Stimulated activated effector memory CD8-positive, alpha-beta T cell treated with anti-CD3 and anti-CD28 coated beads, Interleukin-12 subunit alpha, Interleukin-12 subunit beta, amount 100 ng/mL, for 72 hours (primary cell): ENCODE measurements at regions not wholly inside any gene's neighbourhood (a gene's known extent, or its start where the extent isn't known, plus 50 kb on each side); places are given as distances from the start of the nearest gene placed in this dataset.
A peak's percentile ranks its signal among the peaks of the same experiment; 100 is the strongest.
"Not testable (repeated sequence)": the region's sequence is repeated elsewhere in the genome, so short reads cannot be mapped to it uniquely, and the experiment has no call there.

ENCODE experiments used
- ATAC-seq: fragments of 150-1000 bp; cut with Tn5 transposase; 2 replicates; pipeline ENCODE4 v1.10.0; 2021
- DNase-seq, 2 donors: peaks; one replicate each; pipeline ENCODE4 v3.0.0; 2021 to 2022; ENCODE audit warnings: low spot score in 2 of 2
- H3K27ac Mint-ChIP-seq: one replicate; pipeline ENCODE4 v1.8.0; 2022; ENCODE audit warnings: mild to moderate bottlenecking, mixed read lengths
- H3K36me3 Mint-ChIP-seq: one replicate; pipeline ENCODE4 v1.8.0; 2022; ENCODE audit warnings: mild to moderate bottlenecking, mixed read lengths
- H3K4me1 Mint-ChIP-seq: one replicate; pipeline ENCODE4 v1.8.0; 2022; ENCODE audit warnings: mixed read lengths
- H3K4me3 Mint-ChIP-seq: one replicate; pipeline ENCODE4 v1.8.0; 2022; ENCODE audit warnings: mild to moderate bottlenecking, mixed read lengths
- H3K9me3 Mint-ChIP-seq: one replicate; pipeline ENCODE4 v1.8.0; 2022; ENCODE audit warnings: mixed read lengths

GRCh38 chr2:8432706-8433336, 249.0 kb upstream of the ID2 start:
- peak overlapping the region; percentile 38 for H3K27ac Mint-ChIP-seq
- peak overlapping the region; percentile 42 for H3K4me3 Mint-ChIP-seq
- DNase-seq = no peak
- peaks cover 52% of the 10 kb centered on the region for H3K4me1 Mint-ChIP-seq
- peaks cover 8% of the 10 kb centered on the region for H3K36me3 Mint-ChIP-seq
- ATAC-seq = no peak
- H3K9me3 Mint-ChIP-seq = no peaks in the 10 kb centered on the region

GRCh38 chr2:8433390-8433789, 248.5 kb upstream of the ID2 start:
- Mint-ChIP-seq H3K36me3 (peaks cover 8% of the 10 kb centered on the region), H3K27ac (peak overlapping the region; percentile 38), H3K9me3 (no peaks in the 10 kb centered on the region), H3K4me3 (peak overlapping the region; percentile 42), H3K4me1 (peaks cover 53% of the 10 kb centered on the region)
- ATAC-seq (no peak), DNase-seq (no peak)

- peak overlapping the region; percentile 6 for H3K27ac Mint-ChIP-seq
Observed at GRCh38 chr2:8435608-8436007, 246.2 kb upstream of the ID2 start.

GRCh38 chr2:8436585-8436984, 245.3 kb upstream of the ID2 start:
- Mint-ChIP-seq H3K36me3 (peaks cover 38% of the 10 kb centered on the region), H3K4me3 (no peak overlapping the region), H3K4me1 (peaks cover 52% of the 10 kb centered on the region), H3K27ac (no peak overlapping the region), H3K9me3 (no peaks in the 10 kb centered on the region)
- no peak for ATAC-seq
- DNase-seq = no peak

More at GRCh38 chr2:8435608-8436007, 246.2 kb upstream of the ID2 start:
- ATAC-seq = no peak
- Mint-ChIP-seq H3K36me3 (peaks cover 29% of the 10 kb centered on the region), H3K4me3 (no peak overlapping the region), H3K9me3 (no peaks in the 10 kb centered on the region), H3K4me1 (peaks cover 56% of the 10 kb centered on the region)
- no peak for DNase-seq

- peaks cover 58% of the 10 kb centered on the region for H3K4me1 Mint-ChIP-seq
- no peak overlapping the region for H3K27ac Mint-ChIP-seq
- H3K36me3 Mint-ChIP-seq = peaks cover 46% of the 10 kb centered on the region
- ATAC-seq = no peak
- DNase-seq = no peak
- H3K9me3 Mint-ChIP-seq = no peaks in the 10 kb centered on the region
- no peak overlapping the region for H3K4me3 Mint-ChIP-seq
Observed at GRCh38 chr2:8437228-8437948, 244.5 kb upstream of the ID2 start.

GRCh38 chr2:8437949-8438400, 243.9 kb upstream of the ID2 start:
- ATAC-seq = no peak
- no peak overlapping the region for H3K27ac Mint-ChIP-seq
- DNase-seq = no peak
- peaks cover 50% of the 10 kb centered on the region for H3K36me3 Mint-ChIP-seq
- no peaks in the 10 kb centered on the region for H3K9me3 Mint-ChIP-seq
- H3K4me3 Mint-ChIP-seq = no peak overlapping the region
- peaks cover 59% of the 10 kb centered on the region for H3K4me1 Mint-ChIP-seq

GRCh38 chr2:8438476-8438875, 243.4 kb upstream of the ID2 start:
- H3K4me3 Mint-ChIP-seq = no peak overlapping the region
- no peak for DNase-seq
- peaks cover 59% of the 10 kb centered on the region for H3K4me1 Mint-ChIP-seq
- peak; percentile 46 for ATAC-seq
- H3K36me3 Mint-ChIP-seq = peaks cover 55% of the 10 kb centered on the region
- no peaks in the 10 kb centered on the region for H3K9me3 Mint-ChIP-seq
- H3K27ac Mint-ChIP-seq = peak overlapping the region; percentile 83

GRCh38 chr2:8438996-8439395, 242.9 kb upstream of the ID2 start:
- peaks cover 56% of the 10 kb centered on the region for H3K36me3 Mint-ChIP-seq
- no peak overlapping the region for H3K4me3 Mint-ChIP-seq
- H3K4me1 Mint-ChIP-seq = peaks cover 55% of the 10 kb centered on the region
- no peak for ATAC-seq
- DNase-seq = no peak
- no peaks in the 10 kb centered on the region for H3K9me3 Mint-ChIP-seq
- peak overlapping the region; percentile 83 for H3K27ac Mint-ChIP-seq

- no peak for ATAC-seq
- peaks cover 56% of the 10 kb centered on the region for H3K36me3 Mint-ChIP-seq
- peaks cover 60% of the 10 kb centered on the region for H3K4me1 Mint-ChIP-seq
- DNase-seq = no peak
- H3K4me3 Mint-ChIP-seq = no peak overlapping the region
- no peaks in the 10 kb centered on the region for H3K9me3 Mint-ChIP-seq
- no peak overlapping the region for H3K27ac Mint-ChIP-seq
Observed at GRCh38 chr2:8440029-8440778, 241.7 kb upstream of the ID2 start.

- ATAC-seq (no peak), DNase-seq (no peak)
- H3K27ac Mint-ChIP-seq = no peak overlapping the region
- peaks cover 52% of the 10 kb centered on the region for H3K36me3 Mint-ChIP-seq
- H3K9me3 Mint-ChIP-seq = no peaks in the 10 kb centered on the region
- H3K4me1 Mint-ChIP-seq = peaks cover 65% of the 10 kb centered on the region
- H3K4me3 Mint-ChIP-seq = no peak overlapping the region
Observed at GRCh38 chr2:8441371-8441770, 240.5 kb upstream of the ID2 start.

- ATAC-seq (no peak), DNase-seq (no peak)
- peaks cover 54% of the 10 kb centered on the region for H3K36me3 Mint-ChIP-seq
- peaks cover 59% of the 10 kb centered on the region for H3K4me1 Mint-ChIP-seq
- H3K9me3 Mint-ChIP-seq = no peaks in the 10 kb centered on the region
- peak overlapping the region; percentile 65 for H3K27ac Mint-ChIP-seq
- no peak overlapping the region for H3K4me3 Mint-ChIP-seq
Observed at GRCh38 chr2:8441986-8442385, 239.9 kb upstream of the ID2 start.

- ATAC-seq (no peak), DNase-seq (no peak)
- no peaks in the 10 kb centered on the region for H3K9me3 Mint-ChIP-seq
- H3K27ac Mint-ChIP-seq = peak overlapping the region; percentile 65
- no peak overlapping the region for H3K4me3 Mint-ChIP-seq
- peaks cover 55% of the 10 kb centered on the region for H3K4me1 Mint-ChIP-seq
- peaks cover 61% of the 10 kb centered on the region for H3K36me3 Mint-ChIP-seq
Observed at GRCh38 chr2:8442833-8443486, 238.9 kb upstream of the ID2 start.

- Mint-ChIP-seq H3K27ac (peak overlapping the region; percentile 63), H3K4me3 (no peak overlapping the region), H3K36me3 (peaks cover 42% of the 10 kb centered on the region), H3K9me3 (no peaks in the 10 kb centered on the region), H3K4me1 (peaks cover 35% of the 10 kb centered on the region)
- ATAC-seq (no peak), DNase-seq (no peak)
Observed at GRCh38 chr2:8445580-8445979, 236.3 kb upstream of the ID2 start.

GRCh38 chr2:8446751-8447150, 235.1 kb upstream of the ID2 start:
- peaks cover 30% of the 10 kb centered on the region for H3K36me3 Mint-ChIP-seq
- ATAC-seq, DNase-seq, H3K9me3 Mint-ChIP-seq, H3K4me3 Mint-ChIP-seq: not testable (repeated sequence)
- H3K4me1 Mint-ChIP-seq = peaks cover 28% of the 10 kb centered on the region
- H3K27ac Mint-ChIP-seq = peak overlapping the region; percentile 63

- Mint-ChIP-seq H3K36me3 (peaks cover 21% of the 10 kb centered on the region), H3K27ac (no peak overlapping the region), H3K4me1 (peaks cover 26% of the 10 kb centered on the region), H3K9me3 (no peaks in the 10 kb centered on the region), H3K4me3 (no peak overlapping the region)
- DNase-seq (no peak), ATAC-seq (no peak)
Observed at GRCh38 chr2:8447610-8448221, 234.1 kb upstream of the ID2 start.
